GM12891 (cell line): ENCODE measurements at regions not wholly inside any gene's neighbourhood (a gene's known extent, or its start where the extent isn't known, plus 50 kb on each side); places are given as distances from the start of the nearest gene placed in this dataset.

Source experiments
- PAX5 ChIP-seq: IDR thresholded peaks from 2 replicates; pipeline ENCODE4 v1.6.1; 2011; ENCODE audit warnings: low read length, moderate library complexity, mild to moderate bottlenecking; ENCODE audit not compliant: insufficient read depth, severe bottlenecking
- POLR2A ChIP-seq: IDR thresholded peaks from 2 replicates; pipeline ENCODE4 v1.6.1; 2011; ENCODE audit warnings: low read depth, low read length, control low read depth
- POLR2AphosphoS5 ChIP-seq: IDR thresholded peaks from 2 replicates; pipeline ENCODE4 v1.6.1; 2011; ENCODE audit warnings: low read depth, low read length, control low read depth
- TAF1 ChIP-seq: IDR thresholded peaks from 2 replicates; pipeline ENCODE4 v1.6.1; 2011; ENCODE audit warnings: low read depth, low read length, control low read depth

DNA sequence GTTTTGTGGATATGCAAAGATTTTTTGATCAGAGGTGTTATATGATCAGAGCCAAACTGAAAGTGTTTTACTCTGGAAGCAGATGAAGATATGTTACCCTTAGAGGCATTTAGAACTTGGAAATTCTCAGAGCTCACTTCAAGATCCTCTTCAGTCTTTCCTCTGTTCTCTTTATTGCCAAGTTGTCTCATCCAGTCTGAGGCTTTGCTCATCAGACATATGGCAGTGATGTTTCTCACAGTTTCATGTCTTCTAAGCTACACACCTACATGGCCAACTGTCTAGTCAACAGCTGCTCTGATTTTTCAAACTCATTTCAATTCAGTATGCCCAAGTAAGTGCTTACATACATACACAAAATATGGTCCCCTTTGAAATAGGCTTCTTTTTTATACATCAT lies 1504.3 kb upstream of the PIK3C3 start:
- TF ChIP-seq POLR2AphosphoS5 (no peak), POLR2A (no peak), PAX5 (no peak), TAF1 (no peak)
